ENCODE measurements at regions not wholly inside any gene's neighbourhood (a gene's known extent, or its start where the extent isn't known, plus 50 kb on each side); places are given as distances from the start of the nearest gene placed in this dataset.

- Histone ChIP-seq H3K9me3 (ENCODE audit: low read length) (no peaks in the 10 kb centered on the region), H3K36me3 (ENCODE audit: insufficient read depth, low read length) (no peaks in the 10 kb centered on the region), H2AFZ (ENCODE audit: low read depth, low read length) (no peak overlapping the region), H3K9me2 (ENCODE audit: insufficient read depth, low read length) (no peaks in the 10 kb centered on the region), H3F3A (ENCODE audit: insufficient read depth, low read length, poor library complexity, severe bottlenecking) (no peaks in the 10 kb centered on the region), H4K20me1 (ENCODE audit: insufficient read depth) (no peaks in the 10 kb centered on the region), H3K9ac (ENCODE audit: low read length) (no peak overlapping the region), H3K4me2 (ENCODE audit: low read length) (no peak overlapping the region), H3K27ac (ENCODE audit: low read length) (no peak overlapping the region), H3K27me3 (ENCODE audit: insufficient read depth, low read depth, low read length) (no peaks in the 10 kb centered on the region), H3K4me3 (ENCODE audit: low read length) (no peak overlapping the region), H3K79me2 (replicated peaks; ENCODE audit: insufficient read depth, low read length) (no peaks in the 10 kb centered on the region)
- no peak for TF ChIP-seq MXI1 (conservative IDR thresholded peaks at IDR 0.05; ENCODE audit: poor library complexity, severe bottlenecking)
- no peak for TF ChIP-seq EZH2 (IDR thresholded peaks at IDR 0.05; ENCODE audit: borderline replicate concordance, insufficient read depth, low read length, poor library complexity, severe bottlenecking)
- TF ChIP-seq RAD21 (conservative IDR thresholded peaks at IDR 0.05): no peak
- no peak for TF ChIP-seq POLR2AphosphoS5 (IDR thresholded peaks at IDR 0.05)
- no peak for TF ChIP-seq REST (IDR thresholded peaks at IDR 0.05; ENCODE audit: borderline replicate concordance)
- TF ChIP-seq TAF1 (IDR thresholded peaks at IDR 0.05; ENCODE audit: low read depth): no peak
- TF ChIP-seq CTCF (IDR thresholded peaks at IDR 0.05; ENCODE audit: poor library complexity, severe bottlenecking): no peak
- no peak for TF ChIP-seq EP300 (conservative IDR thresholded peaks at IDR 0.05; ENCODE audit: poor library complexity, severe bottlenecking)
- TF ChIP-seq SMC3 (conservative IDR thresholded peaks at IDR 0.05; ENCODE audit: poor library complexity): no peak
These were observed 634.9 kb upstream of the SEMA6A start for GRCh38 chr5:117209479-117209878.

GRCh38 chr5:117207088-117207668 is 632.6 kb upstream of the SEMA6A start:
- no peaks in the 10 kb centered on the region for H4K20me1 ChIP-seq (ENCODE audit: insufficient read depth)
- H3F3A ChIP-seq (ENCODE audit: insufficient read depth, low read length, poor library complexity, severe bottlenecking): no peaks in the 10 kb centered on the region
- TF ChIP-seq REST (IDR thresholded peaks at IDR 0.05; ENCODE audit: borderline replicate concordance) (no peak), EP300 (conservative IDR thresholded peaks at IDR 0.05; ENCODE audit: poor library complexity, severe bottlenecking) (no peak), POLR2AphosphoS5 (IDR thresholded peaks at IDR 0.05) (no peak), MXI1 (conservative IDR thresholded peaks at IDR 0.05; ENCODE audit: poor library complexity, severe bottlenecking) (no peak), EZH2 (IDR thresholded peaks at IDR 0.05; ENCODE audit: borderline replicate concordance, insufficient read depth, low read length, poor library complexity, severe bottlenecking) (no peak), CTCF (IDR thresholded peaks at IDR 0.05; ENCODE audit: poor library complexity, severe bottlenecking) (no peak), TAF1 (IDR thresholded peaks at IDR 0.05; ENCODE audit: low read depth) (no peak), RAD21 (conservative IDR thresholded peaks at IDR 0.05) (no peak), SMC3 (conservative IDR thresholded peaks at IDR 0.05; ENCODE audit: poor library complexity) (no peak)
- H3K4me2 ChIP-seq (ENCODE audit: low read length): no peak overlapping the region
- H3K9me2 ChIP-seq (ENCODE audit: insufficient read depth, low read length): no peaks in the 10 kb centered on the region
- H2AFZ ChIP-seq (ENCODE audit: low read depth, low read length): no peak overlapping the region
- H3K27me3 ChIP-seq (ENCODE audit: insufficient read depth, low read depth, low read length): no peaks in the 10 kb centered on the region
- no peaks in the 10 kb centered on the region for H3K79me2 ChIP-seq (replicated peaks; ENCODE audit: insufficient read depth, low read length)
- no peak overlapping the region for H3K4me3 ChIP-seq (ENCODE audit: low read length)
- no peak overlapping the region for H3K27ac ChIP-seq (ENCODE audit: low read length)
- H3K9ac ChIP-seq (ENCODE audit: low read length): no peak overlapping the region
- no peaks in the 10 kb centered on the region for H3K9me3 ChIP-seq (ENCODE audit: low read length)
- no peaks in the 10 kb centered on the region for H3K36me3 ChIP-seq (ENCODE audit: insufficient read depth, low read length)
